ENCODE measurements at regions not wholly inside any gene's neighbourhood (a gene's known extent, or its start where the extent isn't known, plus 50 kb on each side); places are given as distances from the start of the nearest gene placed in this dataset.

DNA sequence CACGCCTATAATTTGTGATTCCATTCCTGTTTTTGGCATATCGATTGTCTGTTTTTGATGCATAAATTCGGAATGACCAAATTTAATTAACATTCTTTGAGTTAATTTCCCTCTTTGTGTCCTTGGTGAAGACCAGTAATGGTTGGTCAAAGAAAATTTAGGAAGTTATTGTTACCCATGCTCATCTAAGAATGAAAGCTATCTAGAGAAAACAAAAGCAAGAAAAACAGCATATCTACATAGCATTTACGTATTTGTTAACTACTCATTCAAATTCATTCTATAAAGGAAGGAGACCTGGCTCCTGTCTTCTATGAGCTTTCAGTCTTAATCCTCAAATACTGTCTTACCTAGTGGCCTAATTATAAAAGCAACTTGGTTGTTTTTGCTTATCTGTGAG lies 59.2 kb upstream of the CHST9 start:
- H3K9me3 Mint-ChIP-seq: peaks cover 5% of the 10 kb centered on the region
- no peak overlapping the region for H3K4me3 Mint-ChIP-seq
- peaks cover 6% of the 10 kb centered on the region for H3K36me3 Mint-ChIP-seq
- H3K4me1 Mint-ChIP-seq (ENCODE audit: low read depth in 2 of 2): no peaks in the 10 kb centered on the region
- ATAC-seq (no peak), DNase-seq (ENCODE audit: low spot score) (no peak)
- H3K27ac Mint-ChIP-seq: no peak overlapping the region
- no peaks in the 10 kb centered on the region for H3K27me3 Mint-ChIP-seq

DNA sequence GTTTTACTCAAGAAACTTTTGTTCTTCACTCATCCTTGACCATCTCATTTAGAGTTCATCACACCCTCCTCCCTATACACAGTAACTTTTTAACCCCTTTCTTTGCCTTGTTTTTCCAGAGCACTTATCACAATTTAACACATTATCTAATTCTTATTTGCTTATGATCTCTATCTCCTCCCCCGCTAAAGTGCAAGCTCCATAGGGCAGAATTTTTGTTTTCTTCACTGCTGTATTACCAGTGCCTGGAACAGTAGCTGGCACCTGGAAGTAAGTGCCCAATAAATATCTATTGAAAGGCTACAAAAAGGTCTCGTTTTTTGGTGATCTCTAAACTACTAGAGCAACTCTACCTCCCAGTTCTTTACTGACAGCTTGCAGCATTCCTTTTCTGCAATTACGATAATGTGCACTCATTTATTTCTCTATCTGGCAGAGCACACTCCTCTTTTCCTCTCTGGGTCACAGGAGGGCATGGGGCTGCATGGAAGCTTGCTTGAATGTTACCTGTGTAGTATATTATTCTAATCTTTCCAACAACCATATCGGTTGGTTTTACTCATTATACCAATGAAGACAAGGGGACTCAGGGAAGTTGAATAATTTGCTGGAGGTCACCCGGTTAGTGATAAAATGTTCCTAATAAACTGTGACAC lies 57.4 kb upstream of the CHST9 start:
- H3K4me1 Mint-ChIP-seq (ENCODE audit: low read depth in 2 of 2): no peaks in the 10 kb centered on the region
- H3K36me3 Mint-ChIP-seq: peaks cover 6% of the 10 kb centered on the region
- ATAC-seq (no peak), DNase-seq (ENCODE audit: low spot score) (no peak)
- H3K9me3 Mint-ChIP-seq: peaks cover 6% of the 10 kb centered on the region
- H3K27me3 Mint-ChIP-seq: no peaks in the 10 kb centered on the region
- H3K4me3 Mint-ChIP-seq: no peak overlapping the region
- no peak overlapping the region for H3K27ac Mint-ChIP-seq

DNA sequence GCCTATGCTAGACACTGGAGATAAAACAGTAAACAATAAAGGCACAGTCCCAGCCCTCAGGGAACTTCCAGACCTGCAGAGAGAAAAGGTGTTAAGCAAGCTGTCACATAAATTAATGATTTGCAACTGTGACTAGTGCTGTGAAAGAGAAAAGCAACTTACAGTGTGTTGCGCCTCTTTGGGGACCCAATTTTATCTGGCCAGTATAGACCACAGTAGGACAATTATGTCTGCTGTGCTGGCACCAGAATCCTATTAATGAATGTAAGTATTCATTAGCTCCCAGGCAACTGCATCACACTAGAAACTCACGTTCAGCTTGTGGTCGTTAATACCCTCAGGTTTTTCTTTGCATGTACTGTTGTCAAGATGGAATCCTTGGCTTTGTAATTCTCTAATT lies 55.3 kb upstream of the CHST9 start:
- no peak for DNase-seq (ENCODE audit: low spot score)
- ATAC-seq: no peak

DNA sequence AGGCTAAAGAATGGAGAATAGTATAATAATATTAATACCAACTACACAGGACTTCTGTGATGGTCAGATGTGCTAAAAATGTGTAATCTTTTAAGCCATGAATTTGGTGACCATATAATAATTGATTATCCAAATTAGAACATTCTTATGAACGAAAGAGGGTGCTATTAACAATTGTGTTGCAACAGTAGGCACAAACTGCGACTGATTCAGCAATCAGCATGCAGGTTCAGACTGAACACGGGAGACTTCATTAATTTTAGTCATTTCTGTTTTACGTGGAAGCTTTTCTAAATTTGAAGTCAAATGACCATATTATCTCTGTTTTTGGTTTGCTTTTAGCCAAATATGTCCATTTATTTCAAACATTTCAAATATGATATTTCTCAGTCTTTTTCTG lies 54.6 kb upstream of the CHST9 start:
- ATAC-seq: no peak

More for the DNA sequence above, 55.3 kb upstream of the CHST9 start:
- Mint-ChIP-seq H3K36me3 (peaks cover 6% of the 10 kb centered on the region), H3K27ac (no peak overlapping the region), H3K27me3 (no peaks in the 10 kb centered on the region), H3K4me3 (no peak overlapping the region), H3K9me3 (peaks cover 6% of the 10 kb centered on the region), H3K4me1 (ENCODE audit: low read depth in 2 of 2) (no peaks in the 10 kb centered on the region)

DNA sequence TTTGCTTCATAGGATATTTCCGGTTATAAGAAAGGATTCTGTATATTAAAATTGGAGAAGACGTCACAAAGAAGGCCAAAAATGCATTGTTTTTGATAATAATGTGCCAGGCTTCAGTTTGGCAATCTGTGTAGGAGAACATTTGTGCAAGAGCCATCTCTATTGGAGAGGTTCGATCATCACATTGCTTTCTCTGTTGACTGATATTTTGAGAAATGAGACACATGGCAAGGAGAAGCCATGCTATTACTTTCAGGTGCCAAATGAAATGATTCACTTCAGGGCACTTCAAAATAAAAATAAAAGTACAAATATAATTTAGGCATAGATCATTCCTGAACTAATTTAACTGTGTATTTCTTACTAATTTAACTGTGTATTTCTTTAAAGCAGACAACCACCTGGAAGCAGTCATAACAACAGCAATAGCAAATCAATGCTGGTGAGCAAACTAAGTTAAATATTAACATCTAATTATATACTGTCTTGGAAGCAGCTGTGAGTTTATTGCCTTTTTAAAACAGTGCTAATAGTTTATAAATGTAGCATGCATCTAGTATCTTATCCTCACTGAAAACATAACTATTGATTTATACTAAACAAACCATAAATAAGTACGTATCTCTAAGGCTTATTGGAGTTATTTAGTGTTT lies 50.2 kb upstream of the CHST9 start:
- no peaks in the 10 kb centered on the region for H3K27me3 Mint-ChIP-seq
- DNase-seq (ENCODE audit: low spot score) (no peak), ATAC-seq (no peak)
- peaks cover 9% of the 10 kb centered on the region for H3K36me3 Mint-ChIP-seq
- peaks cover 13% of the 10 kb centered on the region for H3K9me3 Mint-ChIP-seq
- H3K4me1 Mint-ChIP-seq (ENCODE audit: low read depth in 2 of 2): no peaks in the 10 kb centered on the region
- no peak overlapping the region for H3K27ac Mint-ChIP-seq
- no peak overlapping the region for H3K4me3 Mint-ChIP-seq

More for the DNA sequence above, 54.6 kb upstream of the CHST9 start:
- no peak for DNase-seq (ENCODE audit: low spot score)
- Mint-ChIP-seq H3K4me1 (ENCODE audit: low read depth in 2 of 2) (no peaks in the 10 kb centered on the region), H3K4me3 (no peak overlapping the region), H3K27me3 (no peaks in the 10 kb centered on the region), H3K36me3 (peaks cover 6% of the 10 kb centered on the region), H3K9me3 (peaks cover 5% of the 10 kb centered on the region), H3K27ac (no peak overlapping the region)
